Fibroblast of lung (primary cell): ENCODE measurements at regions not wholly inside any gene's neighbourhood (a gene's known extent, or its start where the extent isn't known, plus 50 kb on each side); places are given as distances from the start of the nearest gene placed in this dataset.

Experiments
- DNase-seq, 2 donors: peaks; one replicate each; pipeline versions ENCODE4 v3.0.0 to v3.0.0-alpha.2; 2010; ENCODE audit warnings: low read depth in 2 of 2
- H2AFZ ChIP-seq: 2 replicates; pipeline ENCODE4 v1.5.1; 2012; ENCODE audit warnings: low read length, control low read depth, inconsistent platforms
- H3K27ac ChIP-seq: 2 replicates; pipeline ENCODE4 v1.5.1; 2011; ENCODE audit warnings: low read length, control low read depth; ENCODE audit not compliant: insufficient read depth
- H3K27me3 ChIP-seq: 2 replicates; pipeline ENCODE4 v1.5.1; 2011; ENCODE audit warnings: mild to moderate bottlenecking, low read length; ENCODE audit not compliant: control insufficient read depth, insufficient read depth
- H3K36me3 ChIP-seq: 2 replicates; pipeline ENCODE4 v1.5.1; 2011; ENCODE audit warnings: low read length; ENCODE audit not compliant: control insufficient read depth, insufficient read depth
- H3K4me1 ChIP-seq: 2 replicates; pipeline ENCODE4 v1.5.1; 2011; ENCODE audit warnings: low read length; ENCODE audit not compliant: control insufficient read depth, insufficient read depth; ENCODE audit errors: extremely low read depth
- H3K4me2 ChIP-seq: 2 replicates; pipeline ENCODE4 v1.5.1; 2011; ENCODE audit warnings: low read length, control low read depth; ENCODE audit not compliant: insufficient read depth; ENCODE audit errors: extremely low read depth
- H3K4me3 ChIP-seq, 4 experiments: fragments of 200-600 bp in 1 of 4; sonication (generic) in 1 of 4; replicated peaks in 1 of 4; 2 replicates each; pipeline ENCODE4 v1.5.1; 2011 to 2016; ENCODE audit warnings: low read length in 4 of 4, low read depth in 3 of 4, mild to moderate bottlenecking in 3 of 4, control low read depth in 2 of 4, inconsistent platforms in 1 of 4, mixed read lengths in 1 of 4; ENCODE audit not compliant: insufficient read depth in 1 of 4; ENCODE audit errors: control extremely low read depth in 1 of 4
- H3K79me2 ChIP-seq: 2 replicates; pipeline ENCODE4 v1.5.1; 2012; ENCODE audit warnings: mild to moderate bottlenecking, low read length, inconsistent platforms; ENCODE audit not compliant: control insufficient read depth, insufficient read depth
- H3K9ac ChIP-seq: 2 replicates; pipeline ENCODE4 v1.5.1; 2011; ENCODE audit warnings: mild to moderate bottlenecking, low read length, control low read depth; ENCODE audit not compliant: insufficient read depth
- H3K9me3 ChIP-seq: 2 replicates; pipeline ENCODE4 v1.5.1; 2012; ENCODE audit warnings: low read depth, low read length; ENCODE audit not compliant: control insufficient read depth, insufficient read depth
- H4K20me1 ChIP-seq: 2 replicates; pipeline ENCODE4 v1.5.1; 2011; ENCODE audit warnings: low read length; ENCODE audit not compliant: control insufficient read depth, insufficient read depth; ENCODE audit errors: extremely low read depth
- EZH2 ChIP-seq: IDR thresholded peaks from 2 replicates; pipeline ENCODE4 v1.5.1; 2012; ENCODE audit warnings: low read length, control low read depth, mild to moderate bottlenecking; ENCODE audit errors: missing control alignments
- TF ChIP-seq, protein P1 (sequence below), 2 donors: IDR thresholded peaks in 1 of 2; conservative IDR thresholded peaks in 1 of 2; 1 replicate in 1 of 2; 2 replicates in 1 of 2; pipeline ENCODE4 v1.5.1; 2011 to 2012; ENCODE audit warnings: low read length in 2 of 2, control low read depth in 1 of 2, inconsistent platforms in 1 of 2, low read depth in 1 of 2, mild to moderate bottlenecking in 1 of 2

GRCh38 chr3:194208709-194209108 lies 72.8 kb downstream of the HES1 start:
- Histone ChIP-seq H3K79me2 (no peaks in the 10 kb centered on the region), H3K36me3 (no peaks in the 10 kb centered on the region), H3K9ac (no peak overlapping the region), H3K4me1 (no peaks in the 10 kb centered on the region), H3K9me3 (no peaks in the 10 kb centered on the region), H3K27me3 (peaks cover 3% of the 10 kb centered on the region), H3K27ac (no peak overlapping the region), H2AFZ (no peak overlapping the region), H3K4me3 (no peak overlapping the region), H4K20me1 (no peaks in the 10 kb centered on the region), H3K4me2 (no peak overlapping the region)
- no peak for TF ChIP-seq EZH2
- TF ChIP-seq, protein P1, sequence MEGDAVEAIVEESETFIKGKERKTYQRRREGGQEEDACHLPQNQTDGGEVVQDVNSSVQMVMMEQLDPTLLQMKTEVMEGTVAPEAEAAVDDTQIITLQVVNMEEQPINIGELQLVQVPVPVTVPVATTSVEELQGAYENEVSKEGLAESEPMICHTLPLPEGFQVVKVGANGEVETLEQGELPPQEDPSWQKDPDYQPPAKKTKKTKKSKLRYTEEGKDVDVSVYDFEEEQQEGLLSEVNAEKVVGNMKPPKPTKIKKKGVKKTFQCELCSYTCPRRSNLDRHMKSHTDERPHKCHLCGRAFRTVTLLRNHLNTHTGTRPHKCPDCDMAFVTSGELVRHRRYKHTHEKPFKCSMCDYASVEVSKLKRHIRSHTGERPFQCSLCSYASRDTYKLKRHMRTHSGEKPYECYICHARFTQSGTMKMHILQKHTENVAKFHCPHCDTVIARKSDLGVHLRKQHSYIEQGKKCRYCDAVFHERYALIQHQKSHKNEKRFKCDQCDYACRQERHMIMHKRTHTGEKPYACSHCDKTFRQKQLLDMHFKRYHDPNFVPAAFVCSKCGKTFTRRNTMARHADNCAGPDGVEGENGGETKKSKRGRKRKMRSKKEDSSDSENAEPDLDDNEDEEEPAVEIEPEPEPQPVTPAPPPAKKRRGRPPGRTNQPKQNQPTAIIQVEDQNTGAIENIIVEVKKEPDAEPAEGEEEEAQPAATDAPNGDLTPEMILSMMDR (conservative IDR thresholded peaks at IDR 0.05 in 1 of 2, IDR thresholded peaks at IDR 0.05 in 1 of 2; ENCODE audit: low read depth in 1 of 2, low read length in 2 of 2) = no peak
- DNase-seq = no peak

GRCh38 chr3:194212161-194212844 lies 76.4 kb downstream of the HES1 start:
- Histone ChIP-seq H3K79me2 (no peaks in the 10 kb centered on the region), H3K9ac (no peak overlapping the region), H3K4me2 (no peak overlapping the region), H4K20me1 (no peaks in the 10 kb centered on the region), H3K36me3 (no peaks in the 10 kb centered on the region), H2AFZ (no peak overlapping the region), H3K27me3 (no peaks in the 10 kb centered on the region), H3K27ac (no peak overlapping the region), H3K4me3 (no peak overlapping the region), H3K4me1 (no peaks in the 10 kb centered on the region), H3K9me3 (no peaks in the 10 kb centered on the region)
- DNase-seq = no peak
- TF ChIP-seq EZH2 = no peak
- TF ChIP-seq, protein P1 (conservative IDR thresholded peaks at IDR 0.05 in 1 of 2, IDR thresholded peaks at IDR 0.05 in 1 of 2; ENCODE audit: low read depth in 1 of 2, low read length in 2 of 2) = no peak

DNA sequence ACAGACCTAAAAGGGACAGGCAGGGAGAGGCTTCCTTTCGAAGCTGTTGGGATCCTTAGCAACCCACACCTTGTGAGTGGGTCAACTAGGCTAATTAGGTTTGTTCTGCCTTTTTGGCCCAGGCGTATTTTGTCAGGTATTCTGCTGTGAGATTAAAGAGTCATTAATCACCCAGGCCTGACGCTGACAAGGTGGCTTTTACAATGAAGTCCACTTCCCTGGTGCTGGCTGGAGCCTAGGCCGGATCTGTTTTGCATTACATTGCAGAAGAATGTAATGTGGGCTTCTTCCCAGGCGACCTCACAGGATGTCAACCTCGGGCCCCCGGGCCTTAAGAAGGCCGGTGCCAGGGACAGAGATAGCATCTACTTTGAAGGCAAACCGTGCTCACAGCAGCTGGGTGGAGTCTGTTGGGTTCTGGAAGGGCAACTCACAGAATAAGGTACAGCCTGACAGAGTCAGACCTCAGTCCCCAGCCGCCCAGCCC lies 76.9 kb downstream of the HES1 start:
- no peak overlapping the region for H3K9ac ChIP-seq
- TF ChIP-seq, protein P1 (conservative IDR thresholded peaks at IDR 0.05 in 1 of 2, IDR thresholded peaks at IDR 0.05 in 1 of 2; ENCODE audit: low read depth in 1 of 2, low read length in 2 of 2) = no peak
- no peak for TF ChIP-seq EZH2
- no peaks in the 10 kb centered on the region for H3K79me2 ChIP-seq
- H4K20me1 ChIP-seq = no peaks in the 10 kb centered on the region
- H3K9me3 ChIP-seq = no peaks in the 10 kb centered on the region
- DNase-seq = peak in 1 of 2 donors; percentile 51
- H3K36me3 ChIP-seq = no peaks in the 10 kb centered on the region
- H3K4me3 ChIP-seq = no peak overlapping the region
- H3K4me2 ChIP-seq = no peak overlapping the region
- H3K27me3 ChIP-seq = no peaks in the 10 kb centered on the region
- H3K4me1 ChIP-seq = no peaks in the 10 kb centered on the region
- H3K27ac ChIP-seq = no peak overlapping the region
- no peak overlapping the region for H2AFZ ChIP-seq
